PFSK-1 (cell line): ENCODE measurements at regions not wholly inside any gene's neighbourhood (a gene's known extent, or its start where the extent isn't known, plus 50 kb on each side); places are given as distances from the start of the nearest gene placed in this dataset.

Experiments used
- FOXP2 ChIP-seq: optimal IDR thresholded peaks from 2 replicates; pipeline ENCODE3; 2011; ENCODE audit warnings: borderline replicate concordance, control low read depth, inconsistent platforms; ENCODE audit not compliant: insufficient read depth; ENCODE audit errors: extremely low read length, extremely low read depth
- POLR2AphosphoS5 ChIP-seq: IDR thresholded peaks from 2 replicates; pipeline ENCODE4 v1.6.1; 2012; ENCODE audit warnings: low read depth, mild to moderate bottlenecking, control low read depth, low read length, moderate library complexity
- SIN3A ChIP-seq: IDR thresholded peaks from 2 replicates; pipeline ENCODE4 v1.6.1; 2012; ENCODE audit warnings: mild to moderate bottlenecking, low read length, moderate library complexity, borderline replicate concordance; ENCODE audit not compliant: insufficient read depth
- TAF1 ChIP-seq: IDR thresholded peaks from 2 replicates; pipeline ENCODE4 v1.6.1; 2012; ENCODE audit warnings: low read length, control low read depth, borderline replicate concordance; ENCODE audit not compliant: insufficient read depth
- TF ChIP-seq, protein P1 (sequence below), 2 experiments: IDR thresholded peaks; 2 replicates each; pipeline versions ENCODE4 v1.6.1 to v1.8.0; 2011 to 2012; ENCODE audit warnings: low read depth in 2 of 2, low read length in 2 of 2, control low read depth in 1 of 2, inconsistent platforms in 1 of 2, mild to moderate bottlenecking in 1 of 2, moderate library complexity in 1 of 2; ENCODE audit not compliant: insufficient read depth in 1 of 2

DNA sequence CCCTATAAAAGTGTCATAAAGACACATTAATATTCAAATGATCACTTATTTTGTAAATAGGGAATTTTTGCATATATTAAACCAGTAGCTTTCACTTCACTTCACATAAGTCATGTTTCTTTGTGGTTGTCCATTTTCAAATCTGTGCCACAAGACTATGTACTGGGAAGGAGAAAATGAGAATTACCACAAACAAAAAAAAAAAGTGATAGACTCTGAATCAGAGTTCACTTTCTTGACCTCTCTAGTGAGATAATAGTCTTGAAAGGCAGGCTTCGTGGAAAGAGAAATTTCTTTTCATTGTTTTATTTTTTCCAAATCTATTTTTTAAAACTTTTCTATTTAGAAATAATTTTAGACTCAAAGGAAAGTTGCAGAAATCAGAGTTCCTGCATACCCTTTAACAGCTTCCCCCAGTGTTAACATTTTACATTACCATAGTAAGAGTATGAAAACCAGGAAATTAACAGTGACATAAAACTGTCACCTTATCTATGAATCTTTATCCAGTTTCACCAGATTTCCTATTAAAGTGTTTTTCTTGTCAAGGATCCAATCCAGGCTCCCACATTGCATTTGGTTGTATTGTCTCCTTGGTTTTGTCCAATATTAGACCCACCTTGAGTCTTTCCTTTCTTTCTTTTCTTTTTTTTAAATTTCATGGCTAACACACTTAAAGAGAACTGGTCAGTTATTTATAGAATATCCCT lies 215.4 kb upstream of the PGRMC2 start:
- TF ChIP-seq POLR2AphosphoS5 (no peak), FOXP2 (no peak), TAF1 (no peak), SIN3A (no peak)
- TF ChIP-seq, protein P1, sequence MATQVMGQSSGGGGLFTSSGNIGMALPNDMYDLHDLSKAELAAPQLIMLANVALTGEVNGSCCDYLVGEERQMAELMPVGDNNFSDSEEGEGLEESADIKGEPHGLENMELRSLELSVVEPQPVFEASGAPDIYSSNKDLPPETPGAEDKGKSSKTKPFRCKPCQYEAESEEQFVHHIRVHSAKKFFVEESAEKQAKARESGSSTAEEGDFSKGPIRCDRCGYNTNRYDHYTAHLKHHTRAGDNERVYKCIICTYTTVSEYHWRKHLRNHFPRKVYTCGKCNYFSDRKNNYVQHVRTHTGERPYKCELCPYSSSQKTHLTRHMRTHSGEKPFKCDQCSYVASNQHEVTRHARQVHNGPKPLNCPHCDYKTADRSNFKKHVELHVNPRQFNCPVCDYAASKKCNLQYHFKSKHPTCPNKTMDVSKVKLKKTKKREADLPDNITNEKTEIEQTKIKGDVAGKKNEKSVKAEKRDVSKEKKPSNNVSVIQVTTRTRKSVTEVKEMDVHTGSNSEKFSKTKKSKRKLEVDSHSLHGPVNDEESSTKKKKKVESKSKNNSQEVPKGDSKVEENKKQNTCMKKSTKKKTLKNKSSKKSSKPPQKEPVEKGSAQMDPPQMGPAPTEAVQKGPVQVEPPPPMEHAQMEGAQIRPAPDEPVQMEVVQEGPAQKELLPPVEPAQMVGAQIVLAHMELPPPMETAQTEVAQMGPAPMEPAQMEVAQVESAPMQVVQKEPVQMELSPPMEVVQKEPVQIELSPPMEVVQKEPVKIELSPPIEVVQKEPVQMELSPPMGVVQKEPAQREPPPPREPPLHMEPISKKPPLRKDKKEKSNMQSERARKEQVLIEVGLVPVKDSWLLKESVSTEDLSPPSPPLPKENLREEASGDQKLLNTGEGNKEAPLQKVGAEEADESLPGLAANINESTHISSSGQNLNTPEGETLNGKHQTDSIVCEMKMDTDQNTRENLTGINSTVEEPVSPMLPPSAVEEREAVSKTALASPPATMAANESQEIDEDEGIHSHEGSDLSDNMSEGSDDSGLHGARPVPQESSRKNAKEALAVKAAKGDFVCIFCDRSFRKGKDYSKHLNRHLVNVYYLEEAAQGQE (IDR thresholded peaks at IDR 0.05; ENCODE audit: insufficient read depth in 1 of 2, low read depth in 2 of 2, low read length in 2 of 2): no peak

DNA sequence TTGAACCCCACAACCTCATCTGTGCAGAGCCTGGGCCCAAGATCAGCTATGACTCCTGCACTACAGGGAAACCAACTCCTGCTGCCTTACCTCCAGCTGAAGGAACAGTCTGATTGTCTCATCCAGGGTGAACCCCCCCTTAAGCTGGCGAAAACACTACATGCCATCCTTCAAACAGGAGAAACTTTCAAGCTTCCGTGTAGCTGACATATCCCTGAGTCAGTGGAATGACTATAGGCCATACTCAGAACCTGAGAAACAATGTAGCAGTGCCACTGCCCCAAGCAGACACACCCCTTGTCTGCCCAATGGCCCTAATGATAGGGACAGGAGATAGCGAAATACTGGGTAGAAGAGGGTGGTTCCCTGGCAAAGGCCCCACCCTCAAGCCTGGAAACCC lies 213.6 kb upstream of the PGRMC2 start:
- TF ChIP-seq FOXP2: no peak
- no peak for TF ChIP-seq POLR2AphosphoS5
- TF ChIP-seq, protein P1 (IDR thresholded peaks at IDR 0.05; ENCODE audit: insufficient read depth in 1 of 2, low read depth in 2 of 2, low read length in 2 of 2): no peak
- no peak for TF ChIP-seq SIN3A
- TF ChIP-seq TAF1: no peak

DNA sequence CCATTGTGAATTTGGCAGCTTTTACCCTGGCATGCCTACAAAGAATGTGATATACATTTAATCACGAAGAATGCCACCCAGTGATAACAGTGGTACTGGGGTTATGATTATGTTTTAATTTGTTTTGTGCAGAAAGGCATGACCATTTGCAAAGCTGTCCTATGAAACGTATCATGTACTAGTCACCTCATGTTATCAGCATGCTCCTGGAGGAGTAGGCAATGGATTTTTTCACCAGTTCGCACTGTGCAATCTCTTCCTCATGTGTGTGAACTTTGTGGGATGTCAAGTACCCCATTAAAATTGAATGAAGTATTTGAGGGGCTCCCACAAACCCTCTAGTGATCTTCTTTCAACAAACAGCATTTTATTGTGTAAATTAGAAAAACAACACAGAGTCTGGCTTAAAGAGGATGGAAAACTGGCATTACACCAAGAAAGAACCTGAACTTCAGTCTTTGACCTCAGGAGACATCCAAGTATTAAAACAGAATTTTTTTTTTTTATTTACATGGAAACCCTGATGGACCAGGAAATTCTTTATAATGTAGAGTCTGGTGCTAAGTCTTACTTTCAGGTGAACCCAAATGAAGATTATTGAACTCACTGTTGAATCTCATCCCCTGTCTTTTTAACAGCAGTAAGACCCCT lies 200.6 kb upstream of the PGRMC2 start:
- TF ChIP-seq FOXP2 (no peak), POLR2AphosphoS5 (no peak)

DNA sequence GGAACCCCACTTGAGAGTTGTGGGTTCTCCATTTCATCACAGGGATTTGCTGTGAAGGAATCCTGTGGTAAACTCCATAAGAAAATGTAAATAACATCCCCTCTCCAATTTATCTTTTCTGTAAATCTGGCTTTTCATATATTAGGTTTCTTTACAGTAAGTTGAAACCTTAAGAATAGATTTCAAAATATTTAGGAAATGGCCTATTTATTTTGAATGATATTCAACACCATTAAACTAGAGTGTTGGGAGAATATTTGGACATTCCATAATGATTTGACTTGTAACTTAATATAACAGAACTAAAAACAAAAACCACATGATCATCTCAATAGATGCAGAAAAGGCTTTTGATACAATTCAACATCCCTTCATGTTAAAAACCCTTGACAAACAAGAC lies 197.3 kb upstream of the PGRMC2 start:
- TF ChIP-seq TAF1: no peak
- TF ChIP-seq FOXP2: no peak
- TF ChIP-seq, protein P1 (IDR thresholded peaks at IDR 0.05; ENCODE audit: insufficient read depth in 1 of 2, low read depth in 2 of 2, low read length in 2 of 2): no peak
- TF ChIP-seq POLR2AphosphoS5: no peak
- no peak for TF ChIP-seq SIN3A

DNA sequence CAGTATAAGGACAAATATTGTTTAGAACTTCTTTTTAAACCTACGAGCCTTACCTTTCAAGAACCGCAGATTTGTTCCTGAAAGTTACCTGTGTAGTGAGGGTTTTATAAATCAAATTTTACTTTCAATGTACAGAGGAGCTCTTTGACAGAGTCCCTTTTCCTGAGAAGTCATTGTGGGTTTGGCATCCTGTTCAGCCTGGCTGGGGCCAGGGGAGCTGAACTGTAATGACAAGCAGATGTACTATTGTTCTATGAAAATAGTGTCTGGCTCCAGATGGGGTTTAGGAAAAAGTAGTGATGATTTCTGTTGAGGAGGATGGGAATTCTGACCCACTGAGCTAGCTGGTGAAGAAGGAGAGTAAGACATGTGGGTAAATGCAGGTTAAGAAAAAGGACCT lies 196.2 kb upstream of the PGRMC2 start:
- TF ChIP-seq TAF1 (no peak), FOXP2 (no peak), SIN3A (no peak), POLR2AphosphoS5 (no peak)
- TF ChIP-seq, protein P1 (IDR thresholded peaks at IDR 0.05; ENCODE audit: insufficient read depth in 1 of 2, low read depth in 2 of 2, low read length in 2 of 2): no peak
